ENCODE measurements at regions not wholly inside any gene's neighbourhood (a gene's known extent, or its start where the extent isn't known, plus 50 kb on each side); places are given as distances from the start of the nearest gene placed in this dataset.

DNA sequence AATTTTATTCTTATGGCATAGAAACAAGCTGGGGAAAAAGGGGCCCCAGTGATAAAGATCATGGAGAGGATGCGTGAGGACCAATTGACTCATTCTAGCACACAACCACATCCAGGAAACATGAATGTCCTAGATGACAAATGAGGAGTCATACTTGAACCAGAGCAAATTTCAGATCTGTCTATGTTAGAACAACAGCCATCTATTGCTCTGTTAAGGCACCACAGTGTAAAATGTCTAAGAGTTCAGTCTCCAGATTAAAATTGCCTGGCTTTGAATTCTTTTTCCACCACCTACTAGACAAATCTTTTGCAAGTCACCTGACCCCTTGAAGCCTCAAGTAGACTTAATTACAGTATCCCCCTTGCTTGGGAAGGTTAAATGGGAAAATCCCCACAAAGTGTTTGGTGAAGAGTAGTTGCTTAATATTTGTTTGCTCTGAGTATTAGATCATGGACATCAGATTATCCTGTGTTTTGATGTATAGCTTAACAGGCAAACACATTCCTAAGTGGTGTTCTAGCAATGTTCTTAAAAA lies 258.7 kb upstream of the TGFBR2 start:
- peak; percentile 64 for DNase-seq (ENCODE audit: low read depth, low spot score)
- ChIA-PET POLR2A (interaction anchor here (0.9 kb wide), 1 partner anchor 149 kb away, joined by 3 read pairs; no protein-coding TSS in a partner anchor), CTCF (interaction anchor here (1.1 kb wide), 2 partner anchors 28 to 55 kb away, joined by 3 read pairs; no protein-coding TSS in a partner anchor)
- H3K4me3 ChIP-seq (ENCODE audit: low read depth, low read length) = no peak overlapping the region
- TF ChIP-seq, protein P1, sequence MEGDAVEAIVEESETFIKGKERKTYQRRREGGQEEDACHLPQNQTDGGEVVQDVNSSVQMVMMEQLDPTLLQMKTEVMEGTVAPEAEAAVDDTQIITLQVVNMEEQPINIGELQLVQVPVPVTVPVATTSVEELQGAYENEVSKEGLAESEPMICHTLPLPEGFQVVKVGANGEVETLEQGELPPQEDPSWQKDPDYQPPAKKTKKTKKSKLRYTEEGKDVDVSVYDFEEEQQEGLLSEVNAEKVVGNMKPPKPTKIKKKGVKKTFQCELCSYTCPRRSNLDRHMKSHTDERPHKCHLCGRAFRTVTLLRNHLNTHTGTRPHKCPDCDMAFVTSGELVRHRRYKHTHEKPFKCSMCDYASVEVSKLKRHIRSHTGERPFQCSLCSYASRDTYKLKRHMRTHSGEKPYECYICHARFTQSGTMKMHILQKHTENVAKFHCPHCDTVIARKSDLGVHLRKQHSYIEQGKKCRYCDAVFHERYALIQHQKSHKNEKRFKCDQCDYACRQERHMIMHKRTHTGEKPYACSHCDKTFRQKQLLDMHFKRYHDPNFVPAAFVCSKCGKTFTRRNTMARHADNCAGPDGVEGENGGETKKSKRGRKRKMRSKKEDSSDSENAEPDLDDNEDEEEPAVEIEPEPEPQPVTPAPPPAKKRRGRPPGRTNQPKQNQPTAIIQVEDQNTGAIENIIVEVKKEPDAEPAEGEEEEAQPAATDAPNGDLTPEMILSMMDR (IDR thresholded peaks at IDR 0.05; ENCODE audit: insufficient read depth, low read length, missing control alignments) = no peak

DNA sequence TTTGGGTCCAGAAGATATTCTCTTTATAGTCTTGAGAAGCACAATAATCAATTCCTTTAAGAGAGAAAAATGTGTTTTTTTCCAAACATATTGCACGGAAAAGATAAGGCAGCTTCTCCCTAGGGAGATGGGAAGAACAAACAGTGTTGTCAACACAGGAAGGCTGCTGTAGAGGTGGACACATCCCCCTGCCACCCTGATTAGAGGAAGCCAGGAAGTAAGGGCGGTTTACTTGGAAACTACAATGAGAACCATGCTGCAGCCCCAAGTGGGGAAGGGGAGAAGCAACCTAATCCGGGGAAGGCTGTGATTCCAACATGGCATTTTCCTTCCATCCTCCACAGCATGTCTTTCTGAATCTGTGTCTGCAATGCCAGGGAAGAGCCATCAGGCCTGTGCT lies 256.9 kb upstream of the TGFBR2 start:
- no peak overlapping the region for H3K4me3 ChIP-seq (ENCODE audit: low read depth, low read length)
- POLR2A ChIA-PET = no interaction called here
- DNase-seq (ENCODE audit: low read depth, low spot score) = no peak
- CTCF ChIA-PET = no interaction called here
- TF ChIP-seq, protein P1 (IDR thresholded peaks at IDR 0.05; ENCODE audit: insufficient read depth, low read length, missing control alignments) = no peak

DNA sequence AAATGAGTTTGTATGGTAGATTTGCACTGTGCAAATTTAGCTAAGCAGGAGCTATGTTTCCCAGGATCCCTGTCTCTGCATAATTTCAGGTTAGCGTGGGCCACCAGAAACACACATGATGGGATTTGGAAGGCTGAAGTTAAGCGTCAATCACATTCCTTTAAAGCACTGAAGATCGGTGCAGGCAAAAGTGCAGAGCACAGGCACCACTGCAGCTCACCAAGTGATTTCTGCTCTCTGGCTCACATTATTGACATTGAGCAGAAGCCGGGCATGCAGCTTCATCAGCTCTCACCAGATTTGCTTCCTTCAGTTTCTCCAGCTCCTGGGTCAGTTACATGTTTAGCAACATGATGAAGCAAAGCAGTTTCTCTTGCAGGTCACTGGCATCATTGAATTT lies 256.4 kb upstream of the TGFBR2 start:
- ChIA-PET POLR2A (no interaction called here), CTCF (no interaction called here)
- no peak overlapping the region for H3K4me3 ChIP-seq (ENCODE audit: low read depth, low read length)
- TF ChIP-seq, protein P1 (IDR thresholded peaks at IDR 0.05; ENCODE audit: insufficient read depth, low read length, missing control alignments) = no peak
- no peak for DNase-seq (ENCODE audit: low read depth, low spot score)

DNA sequence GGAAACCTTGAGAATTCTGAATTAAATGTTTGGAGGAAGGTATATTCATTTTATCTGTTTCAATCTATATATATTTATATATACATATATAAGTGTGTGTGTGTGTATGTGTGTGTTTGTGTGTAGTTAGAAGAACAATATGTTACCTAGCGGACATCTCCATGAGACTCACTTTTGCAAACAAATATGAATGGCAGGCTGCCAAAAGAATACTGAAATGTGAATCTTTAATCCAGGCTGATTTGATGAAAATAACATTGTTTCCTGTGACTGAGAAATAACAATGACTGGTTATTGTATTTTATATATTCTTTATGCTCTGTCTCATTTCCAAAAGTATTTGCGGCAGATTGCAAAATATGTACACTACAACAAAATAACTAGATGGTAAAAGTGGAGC lies 255.5 kb upstream of the TGFBR2 start:
- POLR2A ChIA-PET = no interaction called here
- TF ChIP-seq, protein P1 (IDR thresholded peaks at IDR 0.05; ENCODE audit: insufficient read depth, low read length, missing control alignments) = no peak
- no peak for DNase-seq (ENCODE audit: low read depth, low spot score)
- no peak overlapping the region for H3K4me3 ChIP-seq (ENCODE audit: low read depth, low read length)
- CTCF ChIA-PET = interaction anchor here (1.6 kb wide), 1 partner anchor 152 kb away, joined by 5 read pairs; no protein-coding TSS in a partner anchor

DNA sequence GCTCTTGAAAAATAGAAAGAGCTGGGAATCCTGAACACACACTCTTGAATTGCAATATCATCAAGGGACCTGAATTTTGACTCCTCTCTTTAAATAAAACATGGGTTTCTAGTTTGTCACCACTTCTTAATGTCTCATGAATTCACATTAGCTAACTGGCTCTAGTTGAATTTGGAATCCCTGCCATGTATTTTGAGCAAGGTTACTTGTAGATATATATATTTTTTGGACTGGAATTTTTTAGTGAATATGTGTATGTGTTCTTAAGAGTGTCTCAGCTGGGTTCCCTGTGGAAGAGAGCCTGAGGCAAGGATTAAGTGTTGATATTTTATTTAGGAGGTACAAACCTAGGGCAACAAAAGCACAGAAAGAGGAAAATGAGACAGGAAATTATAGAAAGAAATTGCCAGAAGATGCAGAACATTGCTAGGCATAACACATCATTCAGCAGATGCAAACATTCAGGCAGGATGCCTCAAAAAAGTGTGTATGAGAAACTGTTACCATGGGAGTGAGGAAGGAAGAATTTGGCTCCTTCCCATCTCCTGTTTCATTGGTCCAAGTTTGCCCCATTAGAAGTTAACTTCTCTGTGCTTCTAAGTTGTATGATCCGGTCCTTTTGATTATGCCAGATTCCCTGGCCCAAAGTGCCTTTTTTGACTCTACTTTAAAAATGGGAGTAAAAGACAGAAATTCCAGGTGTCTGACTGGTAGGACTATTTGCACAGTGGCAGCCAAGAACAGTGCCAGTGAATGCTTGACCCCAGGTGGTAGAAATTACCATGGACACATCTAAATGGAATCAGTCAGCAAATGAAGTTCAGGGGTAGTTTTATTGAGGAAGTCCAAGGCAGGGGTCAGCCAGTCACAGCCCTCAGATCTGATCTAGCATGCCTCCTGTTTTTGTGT lies 253.7 kb upstream of the TGFBR2 start:
- no peak for DNase-seq (ENCODE audit: low read depth, low spot score)
- CTCF ChIA-PET = interaction anchor here (1.6 kb wide), 1 partner anchor 153 kb away, joined by 5 read pairs; no protein-coding TSS in a partner anchor
- POLR2A ChIA-PET = no interaction called here
- TF ChIP-seq, protein P1 (IDR thresholded peaks at IDR 0.05; ENCODE audit: insufficient read depth, low read length, missing control alignments) = no peak
- H3K4me3 ChIP-seq (ENCODE audit: low read depth, low read length) = no peak overlapping the region

DNA sequence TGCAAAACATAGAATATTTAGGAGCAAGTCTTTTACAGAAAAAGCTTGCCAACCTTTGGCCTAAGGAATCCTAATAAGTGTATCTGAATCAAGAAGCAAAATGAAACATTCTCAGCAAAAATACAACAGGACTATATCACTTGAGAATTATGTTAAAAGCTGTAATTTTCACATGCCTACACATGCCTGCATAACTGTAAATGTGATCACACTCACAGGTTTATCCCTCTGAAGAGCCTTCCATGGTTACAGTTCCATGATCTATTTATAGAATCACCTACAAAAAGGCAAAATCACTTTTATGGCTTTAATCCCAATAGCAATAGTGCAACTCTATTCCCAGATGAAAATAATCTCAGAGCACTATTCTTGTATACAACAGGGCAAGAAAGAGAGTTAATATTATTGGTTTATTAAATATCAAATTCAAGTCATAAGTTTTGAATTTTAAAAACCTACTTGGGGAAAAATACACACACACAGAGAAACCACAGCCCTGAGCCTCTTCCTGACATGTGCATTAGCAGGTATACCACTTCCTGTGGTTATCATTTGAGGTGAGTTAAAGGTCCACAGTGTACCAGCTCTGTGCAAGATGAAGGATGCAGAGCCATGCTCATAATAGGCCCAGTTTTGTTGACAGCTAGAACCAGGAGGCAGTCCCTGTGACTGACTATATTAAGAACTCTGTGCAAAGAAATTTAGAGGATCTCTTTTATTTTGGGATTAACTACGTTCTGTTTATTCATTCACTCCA lies 252.5 kb upstream of the TGFBR2 start:
- no peak for DNase-seq (ENCODE audit: low read depth, low spot score)
- TF ChIP-seq, protein P1 (IDR thresholded peaks at IDR 0.05; ENCODE audit: insufficient read depth, low read length, missing control alignments) = no peak
- POLR2A ChIA-PET = no interaction called here
- no peak overlapping the region for H3K4me3 ChIP-seq (ENCODE audit: low read depth, low read length)
- CTCF ChIA-PET = no interaction called here
